ENCODE measurements at regions not wholly inside any gene's neighbourhood (a gene's known extent, or its start where the extent isn't known, plus 50 kb on each side); places are given as distances from the start of the nearest gene placed in this dataset.

DNA sequence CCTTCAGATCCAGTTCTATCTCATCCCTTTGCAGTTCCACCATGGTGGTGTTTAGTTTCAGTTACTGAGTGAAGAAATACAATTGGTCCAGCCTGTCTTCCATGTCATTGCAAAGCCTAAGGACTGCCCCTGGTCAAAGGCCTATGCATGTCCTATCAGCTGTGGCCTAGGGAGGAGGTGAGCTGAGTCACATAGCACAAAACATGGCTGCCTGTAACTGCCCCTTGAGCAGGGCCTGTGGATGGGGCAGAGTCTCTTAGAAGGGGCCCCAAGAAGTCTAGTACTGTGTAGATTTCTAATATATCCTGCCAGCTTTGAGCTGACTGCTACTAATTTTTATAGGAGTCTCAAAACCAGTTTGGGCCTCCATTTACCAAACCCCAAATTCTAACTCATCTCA lies 296.7 kb downstream of the FBXW7 start:
- H3K27me3 ChIP-seq, result no peaks in the 10 kb centered on the region
- no peaks in the 10 kb centered on the region for H3K36me3 ChIP-seq
- H3K4me1 ChIP-seq, result peaks cover 0 to 19% (median 12%) of the 10 kb centered on the region in 9 donors
- intact Hi-C loops (cut with DNase I), result no loop called here
- no peaks in the 10 kb centered on the region for H3K9me3 ChIP-seq
- ATAC-seq, result no peak
- TF ChIP-seq, protein P1, sequence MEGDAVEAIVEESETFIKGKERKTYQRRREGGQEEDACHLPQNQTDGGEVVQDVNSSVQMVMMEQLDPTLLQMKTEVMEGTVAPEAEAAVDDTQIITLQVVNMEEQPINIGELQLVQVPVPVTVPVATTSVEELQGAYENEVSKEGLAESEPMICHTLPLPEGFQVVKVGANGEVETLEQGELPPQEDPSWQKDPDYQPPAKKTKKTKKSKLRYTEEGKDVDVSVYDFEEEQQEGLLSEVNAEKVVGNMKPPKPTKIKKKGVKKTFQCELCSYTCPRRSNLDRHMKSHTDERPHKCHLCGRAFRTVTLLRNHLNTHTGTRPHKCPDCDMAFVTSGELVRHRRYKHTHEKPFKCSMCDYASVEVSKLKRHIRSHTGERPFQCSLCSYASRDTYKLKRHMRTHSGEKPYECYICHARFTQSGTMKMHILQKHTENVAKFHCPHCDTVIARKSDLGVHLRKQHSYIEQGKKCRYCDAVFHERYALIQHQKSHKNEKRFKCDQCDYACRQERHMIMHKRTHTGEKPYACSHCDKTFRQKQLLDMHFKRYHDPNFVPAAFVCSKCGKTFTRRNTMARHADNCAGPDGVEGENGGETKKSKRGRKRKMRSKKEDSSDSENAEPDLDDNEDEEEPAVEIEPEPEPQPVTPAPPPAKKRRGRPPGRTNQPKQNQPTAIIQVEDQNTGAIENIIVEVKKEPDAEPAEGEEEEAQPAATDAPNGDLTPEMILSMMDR (IDR thresholded peaks at IDR 0.05), result no peak
- no peak overlapping the region for H3K27ac ChIP-seq
- H3K4me3 ChIP-seq, result no peak overlapping the region
- DNase-seq, result no peak

GRCh38 chr4:152236519-152237056 lies 299.3 kb downstream of the FBXW7 start:
- WGBS, 2 donors, result 87 to 91% methylated on average over 3 of the region's 3 CpGs
- no peak overlapping the region for H3K4me3 ChIP-seq
- H3K4me1 ChIP-seq, result no peaks in the 10 kb centered on the region
- TF ChIP-seq, protein P1 (IDR thresholded peaks at IDR 0.05), result no peak
- no peaks in the 10 kb centered on the region for H3K9me3 ChIP-seq
- no peaks in the 10 kb centered on the region for H3K36me3 ChIP-seq
- DNase-seq (no peak), ATAC-seq (no peak)
- H3K27me3 ChIP-seq, result no peaks in the 10 kb centered on the region
- no peak overlapping the region for H3K27ac ChIP-seq
- intact Hi-C loops (cut with DNase I), result no loop called here

DNA sequence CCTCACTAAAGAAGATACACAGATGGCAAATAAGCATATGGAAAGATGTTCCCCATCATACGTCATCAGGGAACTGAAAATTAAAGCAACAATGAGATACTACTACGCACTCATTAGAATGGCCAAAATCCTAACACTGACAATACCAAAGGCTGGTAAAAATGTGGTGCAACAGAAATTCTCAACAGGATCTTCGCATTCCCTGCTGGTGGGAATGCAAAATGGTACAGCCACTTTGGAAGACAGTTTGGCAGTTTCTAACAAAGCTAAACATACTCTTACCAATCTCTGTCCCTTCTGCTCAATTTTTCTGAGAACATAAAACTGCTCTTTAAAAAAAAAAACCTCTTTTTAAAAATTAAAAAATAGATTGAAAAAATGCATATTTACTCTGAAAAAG lies 300.2 kb downstream of the FBXW7 start:
- 94 to 97% methylated on average over 3 of the region's 3 CpGs for WGBS, 2 donors
- H3K27me3 ChIP-seq, result no peaks in the 10 kb centered on the region
- no peak for ATAC-seq
- intact Hi-C loops (cut with DNase I), result no loop called here
- no peaks in the 10 kb centered on the region for H3K36me3 ChIP-seq
- H3K4me1 ChIP-seq, result no peaks in the 10 kb centered on the region
- H3K9me3 ChIP-seq, result no peaks in the 10 kb centered on the region
- no peak for DNase-seq
- H3K27ac ChIP-seq, result no peak overlapping the region
- no peak overlapping the region for H3K4me3 ChIP-seq
- TF ChIP-seq, protein P1 (IDR thresholded peaks at IDR 0.05), result no peak

- Histone ChIP-seq H3K4me1 (no peaks in the 10 kb centered on the region), H3K27ac (no peak overlapping the region), H3K9me3 (no peaks in the 10 kb centered on the region), H3K36me3 (no peaks in the 10 kb centered on the region), H3K27me3 (no peaks in the 10 kb centered on the region), H3K4me3 (no peak overlapping the region)
- TF ChIP-seq, protein P1 (IDR thresholded peaks at IDR 0.05), result no peak
- ATAC-seq (no peak), DNase-seq (no peak)
- WGBS, 2 donors, result 94 to 99% methylated on average over 3 of the region's 3 CpGs
- intact Hi-C loops (cut with DNase I), result no loop called here
Observed at GRCh38 chr4:152234571-152234970, 301.3 kb downstream of the FBXW7 start.

Measured in heart right ventricle (tissue), 16 donors.